ENCODE measurements at regions not wholly inside any gene's neighbourhood (a gene's known extent, or its start where the extent isn't known, plus 50 kb on each side); places are given as distances from the start of the nearest gene placed in this dataset.
"Not testable (repeated sequence)": the region's sequence is repeated elsewhere in the genome, so short reads cannot be mapped to it uniquely, and the experiment has no call there.

DNA sequence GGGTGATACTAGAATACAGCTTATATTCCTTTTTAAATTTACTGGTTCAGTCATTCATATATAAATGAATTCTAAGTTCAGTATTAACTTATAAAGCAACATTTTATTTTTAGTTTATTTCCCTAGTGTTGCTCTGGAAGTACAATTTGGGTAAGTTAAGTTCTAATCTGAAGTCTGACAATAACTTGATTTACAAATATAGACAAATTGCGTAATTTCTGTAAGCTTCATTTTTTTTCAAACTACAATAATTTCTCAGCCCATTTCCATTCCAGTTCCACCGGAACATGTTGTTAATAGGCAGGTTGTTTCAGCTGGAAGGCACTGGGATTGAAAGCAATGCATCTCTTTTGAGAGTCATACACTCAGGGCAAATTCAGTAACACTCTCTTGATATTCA is 2000.7 kb downstream of the OLFM4 start:
- ATAC-seq (ENCODE audit: poor library complexity) = no peak
- intact Hi-C loops (cut with DNase I) = no loop called here
- no peak for DNase-seq

DNA sequence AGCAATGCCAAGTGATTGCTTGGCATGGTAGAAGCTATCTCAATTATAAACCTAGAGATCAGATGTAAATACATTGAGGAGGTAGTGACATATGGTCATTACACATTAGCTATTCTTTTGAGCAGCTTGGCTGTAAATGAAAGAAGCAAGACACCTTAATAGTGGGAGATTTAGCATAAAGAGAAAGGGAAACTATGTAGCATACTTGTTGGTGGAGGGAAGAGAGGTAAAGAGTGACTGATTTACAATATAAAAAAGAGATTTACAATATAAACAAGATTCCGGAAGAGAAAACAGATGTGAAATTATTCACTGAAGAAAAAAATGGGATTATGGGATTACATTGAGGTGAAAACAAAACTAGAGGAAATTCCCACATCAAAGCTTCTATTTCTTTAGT is 2009.6 kb downstream of the OLFM4 start:
- intact Hi-C loops (cut with DNase I) = no loop called here
- no peak for ATAC-seq (ENCODE audit: poor library complexity)
- no peak for DNase-seq

DNA sequence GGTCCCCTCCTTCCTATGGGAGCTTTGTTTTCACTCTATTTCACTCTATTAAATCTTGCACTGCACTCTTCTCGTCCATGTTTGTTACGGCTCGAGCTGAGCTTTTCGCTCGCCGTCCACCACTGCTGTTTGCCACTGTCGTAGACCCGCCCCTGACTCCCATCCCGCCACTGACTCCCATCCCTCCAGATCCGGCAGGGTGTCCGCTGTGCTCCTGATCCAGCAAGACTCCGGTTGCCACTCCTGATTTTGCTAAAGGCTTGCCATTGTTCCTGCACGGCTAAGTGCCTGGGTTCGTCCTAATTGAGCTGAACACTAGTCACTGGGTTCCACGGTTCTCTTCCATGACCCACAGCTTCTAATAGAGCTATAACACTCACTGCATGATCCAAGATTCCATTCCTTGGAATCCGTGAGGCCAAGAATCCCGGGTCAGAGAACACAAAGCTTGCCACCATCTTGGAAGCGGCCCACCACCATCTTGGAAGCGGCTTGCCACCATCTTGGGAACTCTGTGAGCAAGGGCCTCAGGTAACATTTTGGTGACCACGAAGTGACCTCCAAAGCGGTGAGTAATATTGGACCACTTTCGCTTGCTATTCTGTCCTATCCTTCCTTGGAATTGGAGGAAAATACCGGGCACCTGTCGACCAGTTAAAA is 2025.4 kb downstream of the OLFM4 start:
- intact Hi-C loops (cut with DNase I); DNase-seq; ATAC-seq (ENCODE audit: poor library complexity): not testable (repeated sequence)

GRCh38 chr13:55055666-55056065 is 2027.1 kb downstream of the OLFM4 start:
- ATAC-seq (ENCODE audit: poor library complexity); intact Hi-C loops (cut with DNase I); DNase-seq: not testable (repeated sequence)

DNA sequence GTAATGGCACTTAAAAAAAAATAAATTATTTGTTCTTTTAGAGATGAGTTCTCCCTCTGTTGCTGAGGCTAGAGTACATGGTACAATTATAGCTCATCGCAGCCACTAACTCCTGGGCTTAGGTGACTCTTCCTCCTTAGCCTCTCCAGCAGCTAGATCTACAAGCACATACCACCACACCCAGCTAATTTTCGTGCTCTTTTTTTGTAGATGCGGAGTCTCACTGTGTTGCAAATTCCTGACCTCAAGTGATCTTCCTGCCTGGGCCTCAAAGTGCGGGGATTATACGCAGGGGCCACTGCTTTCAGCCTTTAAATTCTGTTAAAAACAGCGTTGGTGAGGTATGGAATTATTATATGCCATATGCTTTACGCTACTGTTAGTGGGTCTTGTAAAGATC is 2034.0 kb downstream of the OLFM4 start:
- no peak for DNase-seq
- no peak for ATAC-seq (ENCODE audit: poor library complexity)
- intact Hi-C loops (cut with DNase I) = no loop called here

- no peak for ATAC-seq (ENCODE audit: poor library complexity)
- intact Hi-C loops (cut with DNase I) = no loop called here
- no peak for DNase-seq
Observed at GRCh38 chr13:55067946-55068345, 2039.3 kb downstream of the OLFM4 start.

DNA sequence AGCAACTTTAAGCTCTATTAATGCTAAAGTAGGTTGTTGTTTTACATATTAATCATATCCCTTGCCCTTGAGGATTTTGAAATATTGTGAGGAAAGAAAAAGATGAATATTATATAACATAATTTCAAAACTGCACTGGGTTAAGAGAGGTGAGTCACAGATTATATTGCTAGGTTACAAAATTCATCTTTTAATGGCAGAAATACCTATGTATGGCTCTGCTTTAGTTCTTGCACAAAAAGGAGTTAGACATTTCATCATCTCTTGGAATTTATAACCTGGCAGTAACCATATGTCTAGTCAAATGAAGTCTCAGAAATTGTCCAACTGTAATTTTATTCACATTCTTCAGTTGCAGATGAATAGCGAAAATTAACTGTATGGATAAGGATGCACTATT is 2041.1 kb downstream of the OLFM4 start:
- no peak for ATAC-seq (ENCODE audit: poor library complexity)
- intact Hi-C loops (cut with DNase I) = no loop called here
- DNase-seq = no peak

DNA sequence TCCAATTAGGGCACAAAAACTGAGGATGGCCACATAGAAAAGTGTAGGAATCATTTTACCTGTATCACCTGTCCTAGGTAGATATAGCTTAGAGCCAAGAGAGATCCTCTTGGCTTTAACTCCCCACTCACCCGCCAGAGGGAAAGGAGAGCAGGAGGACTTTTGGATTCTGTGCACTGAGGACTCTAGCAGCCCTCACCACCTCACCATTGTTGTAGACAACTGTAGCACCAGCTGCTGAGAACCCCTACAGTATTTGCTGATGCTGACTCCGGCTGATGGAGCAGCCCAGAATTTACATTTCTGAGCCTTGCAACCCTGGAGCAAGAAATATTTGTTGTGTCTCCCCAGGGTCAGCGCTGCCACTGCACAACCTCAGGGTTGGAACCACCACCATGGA is 2044.4 kb downstream of the OLFM4 start:
- no peak for ATAC-seq (ENCODE audit: poor library complexity)
- DNase-seq = no peak
- intact Hi-C loops (cut with DNase I) = no loop called here

- DNase-seq (no peak), ATAC-seq (ENCODE audit: poor library complexity) (no peak)
- intact Hi-C loops (cut with DNase I) = no loop called here
Observed at GRCh38 chr13:55084630-55085029, 2056.0 kb downstream of the OLFM4 start.

DNA sequence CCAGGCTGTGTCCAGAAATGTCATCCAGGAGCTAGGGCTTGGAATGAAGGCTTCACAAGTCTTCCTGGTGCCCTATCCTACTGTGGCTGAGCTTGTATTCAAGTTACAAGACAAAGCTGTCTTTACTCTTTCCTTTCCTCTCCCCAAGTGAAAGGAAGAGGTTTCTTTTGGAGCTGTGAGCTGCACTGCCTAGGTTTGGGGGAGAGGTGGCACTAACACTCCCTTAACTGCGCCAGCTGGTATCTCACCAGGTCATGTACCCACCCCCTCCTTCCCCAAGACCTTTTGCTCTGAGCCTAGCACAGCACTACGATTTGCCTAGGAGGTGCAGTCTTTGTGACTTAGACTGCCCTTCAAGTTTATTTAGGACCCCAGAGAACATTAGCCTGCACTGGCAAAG is 2053.6 kb upstream of the PRR20A start:
- intact Hi-C loops (cut with DNase I) = no loop called here
- DNase-seq = no peak
- no peak for ATAC-seq (ENCODE audit: poor library complexity)

DNA sequence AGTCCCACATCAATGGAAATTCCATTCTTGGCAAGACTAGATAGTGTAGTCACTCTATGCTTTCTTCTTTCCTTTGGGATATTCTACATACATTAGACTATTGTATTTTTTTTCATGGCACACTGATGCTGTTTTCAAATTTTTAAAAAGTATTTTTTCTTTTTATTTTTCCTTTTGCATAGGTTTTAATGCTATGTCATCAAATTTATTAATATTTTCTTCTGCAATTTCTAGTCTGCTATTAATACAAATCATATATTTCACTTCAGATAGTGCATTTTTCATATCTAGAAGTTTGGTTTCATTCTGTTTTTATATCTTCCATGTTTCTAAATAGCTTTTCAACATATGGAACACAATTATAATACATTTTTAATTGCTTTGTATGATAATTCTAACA is 2050.1 kb upstream of the PRR20A start:
- intact Hi-C loops (cut with DNase I) = no loop called here
- no peak for ATAC-seq (ENCODE audit: poor library complexity)
- no peak for DNase-seq

DNA sequence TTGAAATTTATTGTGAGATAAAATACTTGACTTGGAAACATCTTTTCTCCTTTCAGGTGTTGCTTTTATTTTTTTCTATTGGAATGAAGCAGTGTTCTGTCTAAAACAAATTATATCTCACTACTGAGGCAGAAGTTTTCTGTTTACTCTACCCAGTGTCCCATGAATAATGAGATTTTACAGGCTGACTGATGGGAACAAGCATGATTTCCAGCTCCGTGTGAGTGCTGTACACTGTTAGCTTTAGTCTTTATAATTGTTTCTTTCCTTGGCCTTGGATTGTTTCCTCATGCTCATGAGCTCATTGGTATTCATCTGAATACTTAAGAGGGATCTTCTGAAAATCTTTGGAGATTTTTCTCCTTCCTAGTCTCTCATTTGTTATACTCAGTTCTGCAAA is 2049.5 kb upstream of the PRR20A start:
- DNase-seq (no peak), ATAC-seq (ENCODE audit: poor library complexity) (no peak)
- intact Hi-C loops (cut with DNase I) = no loop called here

DNA sequence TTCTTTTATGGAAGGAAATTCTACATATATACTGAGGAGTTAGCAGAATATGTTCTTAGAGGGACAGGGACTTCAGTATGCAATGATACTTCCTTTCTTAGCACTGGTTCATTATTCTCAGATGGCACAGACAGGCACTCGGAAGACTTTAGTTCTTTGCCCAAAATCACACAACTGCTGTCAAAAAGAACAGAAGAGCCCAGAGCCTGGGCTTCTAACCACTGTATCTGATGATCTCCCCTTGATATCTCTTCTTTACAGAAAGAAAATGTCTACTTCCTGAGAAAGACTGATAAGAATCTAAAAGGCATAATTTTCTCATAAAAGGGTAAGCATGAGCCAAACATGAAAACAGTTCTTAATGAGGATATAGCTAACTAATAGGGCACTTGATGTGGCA is 2034.2 kb upstream of the PRR20A start:
- no peak for DNase-seq
- intact Hi-C loops (cut with DNase I) = no loop called here
- no peak for ATAC-seq (ENCODE audit: poor library complexity)

- ATAC-seq (ENCODE audit: poor library complexity) (no peak), DNase-seq (no peak)
- intact Hi-C loops (cut with DNase I) = no loop called here
Observed at GRCh38 chr13:55120631-55121030, 2020.1 kb upstream of the PRR20A start.

GRCh38 chr13:55155046-55155445 is 1985.7 kb upstream of the PRR20A start:
- DNase-seq (no peak), ATAC-seq (ENCODE audit: poor library complexity) (no peak)
- intact Hi-C loops (cut with DNase I) = no loop called here

GRCh38 chr13:55159765-55160164 is 1981.0 kb upstream of the PRR20A start:
- ATAC-seq (ENCODE audit: poor library complexity) (no peak), DNase-seq (no peak)
- intact Hi-C loops (cut with DNase I) = no loop called here

- ATAC-seq (ENCODE audit: poor library complexity) (no peak), DNase-seq (no peak)
- intact Hi-C loops (cut with DNase I) = no loop called here
Observed at GRCh38 chr13:55160867-55161266, 1979.9 kb upstream of the PRR20A start.

- ATAC-seq (ENCODE audit: poor library complexity); intact Hi-C loops (cut with DNase I); DNase-seq: not testable (repeated sequence)
Observed at GRCh38 chr13:55178582-55178981, 1962.1 kb upstream of the PRR20A start.

DNA sequence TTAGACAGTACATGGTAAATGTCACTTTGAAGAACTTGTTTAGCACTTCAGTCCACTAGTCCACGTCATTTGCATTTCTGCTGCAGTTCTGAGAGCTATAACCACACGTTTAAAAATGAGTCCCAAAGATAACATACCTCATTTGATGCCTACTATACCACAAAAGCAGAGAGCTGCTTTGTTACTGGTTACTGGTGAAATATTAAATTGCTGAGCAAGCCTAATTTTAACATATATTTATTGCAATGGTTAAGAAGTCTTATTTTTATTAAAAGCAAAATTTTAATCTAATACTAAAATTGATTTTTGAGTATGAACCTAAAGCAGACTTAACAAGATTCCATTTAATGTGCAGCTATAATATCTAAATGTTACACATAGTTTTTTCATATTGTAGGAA is 1949.7 kb upstream of the PRR20A start:
- intact Hi-C loops (cut with DNase I) = no loop called here
- DNase-seq (no peak), ATAC-seq (ENCODE audit: poor library complexity) (no peak)

GRCh38 chr13:55199134-55199533 is 1941.6 kb upstream of the PRR20A start:
- ATAC-seq (ENCODE audit: poor library complexity) (no peak), DNase-seq (no peak)
- intact Hi-C loops (cut with DNase I) = no loop called here

GRCh38 chr13:55214841-55215345 is 1925.8 kb upstream of the PRR20A start:
- ATAC-seq (ENCODE audit: poor library complexity) = no peak
- no peak for DNase-seq
- intact Hi-C loops (cut with DNase I) = no loop called here
